ENCODE measurements at regions not wholly inside any gene's neighbourhood (a gene's known extent, or its start where the extent isn't known, plus 50 kb on each side); places are given as distances from the start of the nearest gene placed in this dataset.

DNA sequence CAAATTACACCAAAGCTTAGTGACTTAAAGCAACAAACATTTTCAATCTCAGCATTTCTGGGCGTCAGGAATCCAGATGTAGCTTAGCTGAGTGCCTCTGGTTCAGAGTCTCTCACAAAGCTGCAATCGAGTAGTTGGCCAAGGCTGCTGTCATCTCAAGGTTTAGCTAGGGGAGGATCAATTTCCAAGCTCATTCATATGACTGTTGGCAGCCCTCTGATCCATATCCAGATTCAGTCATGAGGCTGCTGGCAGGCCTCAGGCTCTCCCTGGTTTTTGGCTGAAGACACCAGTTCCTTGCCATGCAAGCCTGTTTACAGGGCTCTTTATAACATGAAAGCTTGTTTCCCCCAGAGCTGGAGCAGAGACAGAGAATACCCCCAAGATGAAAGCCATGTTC is 419.5 kb upstream of the TLE4 start:
- DNase-seq (ENCODE audit: low spot score), result no peak

DNA sequence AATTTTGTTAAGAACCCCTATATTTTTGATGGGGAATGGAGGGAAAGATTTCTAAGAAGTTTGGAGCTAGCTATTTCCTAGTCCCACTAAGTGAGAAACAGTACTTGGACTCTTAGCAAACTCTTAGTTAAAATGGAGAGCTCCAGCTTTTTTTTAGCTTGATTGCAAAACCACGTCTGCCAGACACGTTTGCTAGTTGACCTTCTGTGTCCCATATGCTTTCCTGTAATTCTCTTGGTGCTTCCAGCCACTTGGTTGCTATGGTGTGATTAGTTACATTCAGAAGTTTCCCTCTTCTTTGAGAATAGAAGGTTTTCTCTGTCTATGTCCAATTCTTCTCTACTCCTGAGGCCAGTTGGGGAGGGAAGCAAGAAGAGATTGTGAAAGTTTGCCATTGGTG is 417.0 kb upstream of the TLE4 start:
- DNase-seq (ENCODE audit: low spot score), result no peak

DNA sequence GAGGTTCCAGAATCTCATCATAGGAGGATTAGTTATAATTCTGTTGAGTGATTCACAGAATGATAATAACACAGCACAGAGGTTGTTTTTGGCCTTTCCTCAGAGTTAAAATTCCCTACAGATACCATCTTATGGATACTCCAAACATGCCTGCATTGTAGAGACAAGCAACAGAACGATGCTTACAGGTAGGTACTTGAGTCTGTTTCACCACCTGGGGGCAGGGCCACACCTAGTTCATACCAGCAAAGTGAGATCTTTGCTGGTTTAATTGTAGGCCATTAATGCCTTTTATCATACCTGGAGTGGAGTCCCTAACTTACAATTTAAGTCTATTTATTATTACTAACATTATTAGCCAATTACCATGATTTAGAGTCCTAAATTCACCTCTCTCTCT is 416.5 kb upstream of the TLE4 start:
- no peak for DNase-seq (ENCODE audit: low spot score)

DNA sequence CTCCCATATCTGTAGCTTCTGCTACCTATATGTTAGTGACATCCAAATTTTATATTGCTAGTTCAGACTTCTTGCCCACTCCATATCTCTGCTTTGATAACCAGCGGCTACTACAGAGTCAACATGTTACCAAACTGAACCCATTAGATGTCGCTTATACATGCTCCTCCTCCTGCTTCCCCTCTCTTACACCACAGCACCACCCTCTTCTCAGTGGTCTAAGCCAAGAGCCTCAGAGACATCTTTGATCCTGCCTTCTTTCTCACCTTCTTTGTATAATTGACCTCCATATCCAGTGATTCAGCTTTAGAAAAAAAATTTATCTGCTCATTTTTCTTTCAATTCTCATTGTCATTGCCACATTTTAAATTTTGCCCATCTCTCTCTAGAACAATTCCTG is 408.2 kb upstream of the TLE4 start:
- no peak for DNase-seq (ENCODE audit: low spot score)

DNA sequence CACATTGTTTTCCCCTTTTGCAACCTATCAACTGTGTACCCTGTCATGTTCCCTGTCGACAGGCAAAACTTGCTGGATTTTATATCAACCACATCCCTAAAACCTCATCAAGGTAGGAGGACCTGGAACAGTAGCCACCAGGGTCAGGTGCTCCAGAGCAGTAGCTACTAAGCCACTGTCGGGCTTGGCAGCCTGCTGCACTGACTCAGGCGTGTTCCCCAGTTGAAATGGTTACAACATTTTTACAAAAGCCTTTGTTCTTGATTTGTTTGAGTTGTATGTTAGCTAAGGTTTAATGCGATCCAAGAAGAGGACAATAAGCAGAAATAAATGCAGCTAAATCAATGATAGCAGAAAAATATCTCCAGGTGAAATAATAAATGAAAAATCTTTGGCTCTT is 407.4 kb upstream of the TLE4 start:
- no peak for DNase-seq (ENCODE audit: low spot score)

DNA sequence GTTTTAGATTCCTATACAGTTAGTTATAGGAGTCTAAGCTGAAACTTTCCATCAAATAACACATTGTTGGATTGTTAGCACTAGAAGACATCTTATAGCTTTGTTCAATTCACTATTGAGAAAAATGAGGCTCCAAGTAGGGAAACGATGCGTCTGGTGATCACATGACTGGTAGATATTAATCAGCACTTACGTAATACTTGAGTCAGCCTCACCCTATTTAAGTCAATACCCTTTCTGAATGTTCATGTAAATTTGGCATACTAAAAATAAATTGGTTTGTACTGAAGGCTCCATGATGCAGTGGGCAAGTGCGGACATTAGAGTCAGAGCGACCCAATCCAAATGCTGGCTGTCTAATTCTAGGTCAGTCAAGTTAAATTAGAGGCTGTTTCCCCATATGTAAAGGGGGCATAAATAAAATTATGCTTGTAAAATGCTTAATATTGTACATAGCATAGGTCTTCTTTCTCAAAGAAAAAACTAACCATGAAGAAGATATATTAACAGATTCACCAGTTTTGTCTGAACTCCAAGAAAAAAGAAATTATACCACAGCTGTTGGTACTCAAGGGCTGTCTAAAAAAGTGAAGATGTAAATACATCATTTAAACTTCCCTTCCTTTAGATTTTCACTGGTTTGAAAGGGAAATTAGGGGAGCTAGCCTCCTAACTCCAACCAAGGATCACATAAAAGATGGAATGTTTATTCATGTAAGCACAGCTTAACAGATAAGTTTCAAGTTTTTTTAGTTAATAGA is 406.6 kb upstream of the TLE4 start:
- DNase-seq (ENCODE audit: low spot score), result no peak

DNA sequence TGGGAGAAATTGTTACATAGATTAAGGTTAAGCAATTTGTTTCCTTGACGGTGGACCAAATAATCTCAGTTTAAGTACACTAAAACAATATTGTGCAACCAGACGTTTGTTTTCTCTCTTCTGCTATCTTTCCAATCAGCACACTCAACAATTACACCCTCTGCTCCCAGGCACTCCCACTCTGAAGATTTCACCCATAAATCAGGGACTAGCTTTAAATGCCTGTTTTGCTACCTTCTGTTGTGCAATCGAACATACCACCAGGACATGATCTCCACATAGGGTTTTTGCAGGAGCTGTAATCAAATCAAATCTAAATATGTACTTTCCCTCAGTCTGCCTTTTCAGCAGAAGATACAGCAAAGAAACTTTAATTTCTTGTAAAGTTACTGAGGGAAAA is 405.8 kb upstream of the TLE4 start:
- no peak for DNase-seq (ENCODE audit: low spot score)

DNA sequence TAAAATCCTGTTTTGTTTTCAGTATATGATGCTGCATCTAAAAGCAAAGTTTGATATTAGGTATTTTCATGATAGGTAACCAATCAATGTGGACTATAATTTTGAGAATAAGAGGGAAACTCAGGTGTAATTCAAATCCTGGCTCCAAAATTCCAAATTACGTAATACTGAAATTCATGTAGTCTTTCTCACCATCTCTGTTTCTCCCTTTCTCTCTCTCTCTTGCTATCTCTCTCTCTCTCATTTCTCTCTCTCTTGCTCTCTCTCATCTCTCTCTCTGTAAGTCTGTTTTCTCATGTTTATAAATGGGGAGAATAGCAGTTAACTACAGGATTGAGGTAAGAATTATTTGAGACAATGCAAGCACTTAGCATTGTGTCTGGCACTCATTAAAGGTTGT is 401.1 kb upstream of the TLE4 start:
- DNase-seq (ENCODE audit: low spot score), result no peak

DNA sequence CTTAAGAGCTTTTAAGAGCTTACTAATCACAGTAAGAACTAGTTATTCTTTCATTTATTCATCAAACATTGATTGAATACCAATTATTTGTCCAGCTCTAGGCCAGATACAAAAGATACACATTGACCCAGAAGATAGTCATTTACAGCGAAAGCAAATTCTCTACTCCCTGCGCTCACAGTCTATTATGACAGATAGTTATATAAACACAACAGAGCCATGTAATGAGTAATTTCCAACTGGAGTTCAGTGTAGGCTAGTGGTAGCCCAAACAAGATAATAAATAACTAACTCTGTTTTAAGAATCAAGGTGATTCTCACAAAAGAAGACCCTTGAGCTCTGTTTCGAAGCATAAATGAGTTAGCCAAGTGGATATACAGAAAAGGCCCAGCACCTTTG is 397.8 kb upstream of the TLE4 start:
- no peak for DNase-seq (ENCODE audit: low spot score)

DNA sequence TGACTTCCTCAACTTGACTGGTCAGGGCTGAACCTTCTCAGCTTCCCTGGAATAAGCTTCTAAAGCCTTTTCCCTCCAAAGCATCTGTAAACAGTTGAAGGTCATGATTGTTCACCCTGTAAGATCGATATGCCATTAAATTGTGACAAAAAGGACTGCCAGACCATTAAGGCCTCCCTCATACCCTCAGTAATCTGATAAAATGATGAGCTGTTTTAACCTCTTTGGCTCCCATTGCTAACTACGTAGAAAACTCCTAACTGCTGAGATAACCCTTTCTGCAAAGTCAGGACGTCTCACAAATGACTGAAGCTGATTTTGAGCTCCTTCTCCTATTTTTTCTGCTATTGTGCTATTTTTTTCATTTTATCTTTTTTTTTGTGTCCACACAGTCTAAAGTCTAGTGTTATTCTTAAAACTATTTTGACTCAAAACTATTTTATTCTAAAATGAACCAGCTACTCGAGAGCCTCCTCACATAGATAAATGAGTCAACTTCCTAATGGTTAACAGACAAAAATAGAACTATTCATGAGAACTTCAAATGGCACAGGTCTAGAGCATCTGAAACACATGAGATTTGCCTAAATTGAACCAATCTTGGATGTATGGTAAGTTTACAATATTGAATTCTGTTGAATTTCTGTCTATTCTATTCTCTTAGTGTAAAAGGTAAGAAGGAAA is 395.6 kb upstream of the TLE4 start:
- no peak for DNase-seq (ENCODE audit: low spot score)

DNA sequence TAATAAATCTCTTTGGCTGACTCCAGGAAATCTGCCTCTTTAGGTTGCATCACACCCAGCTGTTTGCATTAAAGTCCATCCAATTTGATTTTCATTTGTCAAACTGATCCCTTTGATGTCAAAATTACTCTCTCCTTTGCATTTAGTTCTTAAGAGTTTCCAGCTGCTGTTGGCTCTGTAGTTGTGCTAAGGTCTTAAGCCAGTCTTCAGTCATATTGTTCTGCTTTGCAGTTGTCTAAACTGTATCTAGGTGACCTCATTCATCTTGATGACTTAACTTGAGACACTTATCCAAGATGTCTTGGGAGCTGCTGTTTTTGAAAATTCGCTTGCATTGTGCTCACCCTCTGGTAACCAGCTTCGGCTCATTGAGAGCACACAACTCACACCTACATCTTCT is 386.9 kb upstream of the TLE4 start:
- DNase-seq (ENCODE audit: low spot score), result no peak

DNA sequence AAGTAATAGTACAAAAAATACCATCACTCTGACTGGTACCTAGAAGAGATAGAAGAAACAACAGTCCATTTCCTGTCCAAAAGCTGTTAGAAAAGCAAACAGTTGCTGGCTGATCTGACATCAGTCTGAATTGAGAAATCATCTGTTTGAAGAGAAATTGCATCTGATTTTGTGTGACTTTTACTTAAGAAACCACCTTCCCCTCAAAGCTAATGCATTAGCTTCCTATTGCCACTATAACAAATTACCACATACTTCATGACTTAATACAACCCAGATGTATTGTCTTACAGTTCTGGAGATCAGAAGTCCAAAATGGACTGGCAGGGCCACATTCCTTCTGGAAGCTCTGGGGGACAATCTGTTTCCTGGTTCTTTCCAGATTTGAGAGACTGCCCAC is 385.9 kb upstream of the TLE4 start:
- no peak for DNase-seq (ENCODE audit: low spot score)

DNA sequence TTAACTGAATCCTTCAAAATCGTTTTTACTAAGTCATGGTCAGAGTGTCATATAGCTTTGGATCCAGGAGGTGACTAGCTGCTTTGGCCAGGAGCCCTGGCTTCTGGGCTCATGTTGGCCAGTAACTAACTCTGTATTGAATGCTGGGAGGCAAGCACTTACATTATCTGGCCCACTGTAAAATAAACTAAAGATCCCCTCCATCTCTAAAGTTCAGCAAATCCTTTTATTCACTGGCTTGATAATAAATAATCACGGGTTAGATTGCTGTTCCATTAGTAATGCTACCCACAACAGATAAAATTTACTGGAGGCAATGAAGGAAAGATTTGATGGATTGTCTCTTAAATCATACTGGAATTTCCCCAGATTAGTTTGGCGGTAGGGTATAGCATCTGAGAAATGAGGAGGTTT is 382.2 kb upstream of the TLE4 start:
- no peak for DNase-seq (ENCODE audit: low spot score)

DNA sequence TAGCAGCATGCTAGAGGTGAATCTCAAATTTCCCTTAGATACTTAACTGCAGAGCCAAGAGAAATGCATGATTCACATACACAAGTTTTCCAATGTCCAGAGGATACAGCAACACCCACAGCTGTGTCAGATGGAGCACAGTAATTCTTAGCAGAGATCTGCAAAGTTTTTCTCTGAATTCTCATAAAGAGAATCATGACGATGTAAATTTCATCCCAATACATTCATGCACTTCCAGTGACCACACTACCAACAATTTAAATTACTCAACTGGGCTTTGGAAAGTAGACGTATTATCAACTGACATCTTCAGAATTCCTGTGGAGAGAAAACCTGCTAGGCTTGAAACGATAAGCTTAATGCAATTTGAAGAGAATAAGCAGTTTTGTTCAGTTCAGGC is 378.8 kb upstream of the TLE4 start:
- DNase-seq (ENCODE audit: low spot score), result no peak

DNA sequence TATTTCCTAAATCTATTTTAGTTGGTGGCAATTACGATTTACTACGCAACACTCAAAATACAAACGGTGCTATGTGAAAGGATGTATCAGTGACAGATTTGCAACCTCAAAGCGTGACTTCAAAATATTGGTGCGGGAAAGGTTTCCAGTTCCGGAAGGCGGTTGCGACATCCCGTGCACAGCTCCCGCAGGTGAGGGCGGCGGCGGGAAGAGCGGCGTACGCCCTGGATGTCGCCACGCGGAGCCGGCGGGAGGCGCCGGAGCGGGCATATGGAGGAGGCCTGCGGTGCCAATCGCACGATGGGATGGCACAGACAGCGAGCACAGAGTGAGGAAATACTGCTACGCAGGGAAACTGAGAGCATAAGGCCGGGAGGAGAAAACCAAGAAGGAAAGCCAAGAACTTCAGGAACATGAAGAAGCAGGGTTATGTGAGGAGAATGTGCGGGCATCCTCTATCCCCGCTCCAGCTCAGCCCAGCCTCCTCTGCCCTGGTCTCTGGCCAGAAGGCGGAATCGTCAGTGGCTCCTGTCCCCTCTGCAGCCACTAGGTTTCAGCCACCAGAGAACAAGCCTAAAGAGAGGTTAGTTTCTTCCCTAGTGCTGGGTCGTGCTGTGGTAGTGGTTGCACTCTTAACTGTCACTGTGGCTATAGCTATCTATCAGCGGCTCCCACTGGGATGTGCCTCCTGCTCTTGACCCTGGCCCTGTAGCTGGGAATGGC is 378.1 kb upstream of the TLE4 start:
- DNase-seq (ENCODE audit: low spot score), result no peak

DNA sequence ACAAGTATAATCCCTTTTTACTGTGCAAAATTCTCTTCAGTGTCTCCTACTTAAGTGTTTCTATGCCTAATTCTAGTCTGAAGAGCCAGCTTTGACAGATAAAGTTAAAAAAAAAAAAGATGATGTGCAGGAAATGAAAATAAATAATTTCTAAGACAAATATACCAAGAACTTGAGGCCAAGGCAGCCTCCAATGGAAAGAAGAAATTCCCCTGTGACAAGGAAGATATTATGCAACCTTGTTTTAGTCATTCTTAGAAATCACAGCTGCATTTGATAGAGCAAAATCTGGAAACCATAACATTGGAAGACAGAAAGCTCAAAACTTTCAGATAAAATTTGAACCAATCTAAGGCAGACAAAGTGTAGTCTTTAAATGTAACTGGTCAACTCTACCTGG is 375.9 kb upstream of the TLE4 start:
- no peak for DNase-seq (ENCODE audit: low spot score)

DNA sequence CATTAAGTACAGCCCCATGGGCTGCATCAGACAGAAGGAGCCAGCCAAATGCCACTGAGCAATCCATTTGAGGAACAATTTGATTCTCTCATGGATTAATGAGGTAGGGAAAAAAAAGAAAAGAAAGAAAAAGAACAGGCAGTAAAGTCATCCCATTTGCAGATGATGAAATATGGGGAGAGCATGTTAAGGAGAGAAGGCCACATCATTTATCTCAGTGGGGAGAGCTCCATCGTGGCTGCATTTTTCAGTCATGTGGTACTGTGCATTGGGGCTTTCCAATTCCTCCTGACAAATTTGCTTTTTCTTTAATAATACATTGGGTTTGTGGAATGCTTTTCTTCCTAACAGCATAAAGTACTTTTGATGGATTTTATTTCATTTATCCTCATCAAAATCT is 375.2 kb upstream of the TLE4 start:
- DNase-seq (ENCODE audit: low spot score), result no peak

DNA sequence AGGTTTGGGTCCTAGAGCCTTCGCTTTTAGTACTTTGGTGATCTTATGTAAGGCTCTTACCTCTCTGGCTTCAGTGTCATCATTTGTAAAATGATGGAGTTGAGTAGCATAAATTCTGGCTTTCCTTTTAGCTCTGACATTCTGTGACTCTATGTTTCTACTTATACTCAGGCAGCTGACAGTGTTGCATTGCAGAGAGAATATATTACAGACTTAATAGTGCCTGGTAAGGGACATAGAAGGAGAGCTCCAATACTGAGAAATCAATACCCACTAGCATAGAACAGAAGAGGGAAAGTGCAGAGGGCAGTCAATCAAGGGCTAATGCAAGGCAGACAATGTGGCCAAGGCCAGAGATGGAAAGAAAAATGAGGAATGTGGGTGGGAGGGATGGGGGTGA is 371.4 kb upstream of the TLE4 start:
- no peak for DNase-seq (ENCODE audit: low spot score)

DNA sequence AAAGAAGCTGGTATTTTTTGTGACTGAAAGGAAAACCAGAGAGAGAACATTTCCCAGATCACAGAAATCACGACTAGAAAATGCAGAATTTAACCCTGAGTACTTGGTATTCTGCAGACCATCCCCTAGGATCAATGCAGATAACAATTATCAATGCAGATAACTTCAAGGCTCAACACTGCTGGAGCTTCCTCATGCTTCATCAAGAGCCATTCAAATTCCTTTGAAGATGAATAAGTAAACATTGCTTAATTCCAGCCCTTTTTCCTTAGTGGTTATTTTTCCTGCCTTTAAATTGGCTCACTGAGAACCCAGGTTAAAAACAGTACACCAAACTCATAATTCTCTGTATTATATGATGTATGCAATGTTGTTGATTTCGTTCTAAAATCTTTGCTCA is 370.1 kb upstream of the TLE4 start:
- DNase-seq (ENCODE audit: low spot score), result no peak

DNA sequence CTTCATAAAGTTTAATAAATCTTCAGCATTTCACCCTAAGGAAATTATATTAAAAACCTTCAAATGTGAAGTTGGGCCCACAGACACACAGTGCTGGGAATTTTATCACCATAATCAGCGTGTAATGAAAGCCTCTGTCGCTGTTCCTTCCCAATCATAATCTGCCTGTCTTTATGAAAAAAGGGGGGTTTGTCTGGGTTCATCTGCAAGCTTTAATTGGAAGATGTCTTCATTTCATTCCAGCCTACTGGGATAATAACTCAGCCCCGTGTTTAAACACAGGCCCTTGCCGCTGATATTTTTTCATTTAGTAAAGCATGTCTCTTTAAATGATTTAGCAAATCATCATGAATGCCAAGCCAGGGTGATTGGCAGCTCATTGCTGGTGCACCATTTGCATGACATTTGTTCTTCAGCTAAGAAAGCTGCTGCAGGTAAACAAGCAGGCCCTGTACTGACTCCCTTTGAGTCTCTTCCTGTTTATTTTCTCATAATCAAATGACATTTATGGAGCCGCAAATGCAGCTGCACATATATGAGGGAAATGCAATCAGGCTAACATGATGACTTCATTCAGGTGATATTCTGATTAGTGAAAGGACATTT is 362.9 kb upstream of the TLE4 start:
- no peak for DNase-seq (ENCODE audit: low spot score)

DNA sequence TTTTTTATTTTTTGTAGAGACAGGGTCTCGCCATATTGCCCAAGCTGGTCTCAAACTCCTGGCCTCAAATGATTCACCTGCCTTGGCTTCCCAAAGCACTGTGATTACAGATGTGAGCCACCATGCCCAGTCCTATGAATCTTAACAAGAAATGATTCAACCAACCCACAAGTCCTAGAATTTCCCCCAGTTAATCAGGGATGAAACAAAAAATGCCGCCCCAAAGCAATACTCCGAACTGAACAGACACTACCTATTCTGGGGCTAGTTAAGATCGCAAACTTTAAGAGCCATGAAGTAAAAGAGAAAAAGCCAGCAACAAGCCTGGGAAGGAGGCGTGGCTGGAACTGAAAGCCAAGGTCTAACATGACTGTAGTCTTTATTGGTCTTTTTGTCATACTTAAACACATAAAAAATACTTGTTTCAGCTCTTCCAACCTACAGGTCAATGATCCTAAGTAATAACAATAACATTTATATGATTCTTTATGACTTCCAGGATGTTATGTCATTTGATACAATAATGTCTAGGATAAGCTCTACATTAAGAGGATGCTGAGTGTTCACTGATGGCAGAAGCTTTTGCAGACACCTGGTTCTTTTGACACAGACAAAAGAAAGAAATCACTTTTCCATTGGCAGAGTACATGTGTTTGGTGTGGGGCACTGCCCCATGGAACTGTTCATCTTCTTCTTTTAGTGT is 361.1 kb upstream of the TLE4 start:
- DNase-seq (ENCODE audit: low spot score), result no peak

DNA sequence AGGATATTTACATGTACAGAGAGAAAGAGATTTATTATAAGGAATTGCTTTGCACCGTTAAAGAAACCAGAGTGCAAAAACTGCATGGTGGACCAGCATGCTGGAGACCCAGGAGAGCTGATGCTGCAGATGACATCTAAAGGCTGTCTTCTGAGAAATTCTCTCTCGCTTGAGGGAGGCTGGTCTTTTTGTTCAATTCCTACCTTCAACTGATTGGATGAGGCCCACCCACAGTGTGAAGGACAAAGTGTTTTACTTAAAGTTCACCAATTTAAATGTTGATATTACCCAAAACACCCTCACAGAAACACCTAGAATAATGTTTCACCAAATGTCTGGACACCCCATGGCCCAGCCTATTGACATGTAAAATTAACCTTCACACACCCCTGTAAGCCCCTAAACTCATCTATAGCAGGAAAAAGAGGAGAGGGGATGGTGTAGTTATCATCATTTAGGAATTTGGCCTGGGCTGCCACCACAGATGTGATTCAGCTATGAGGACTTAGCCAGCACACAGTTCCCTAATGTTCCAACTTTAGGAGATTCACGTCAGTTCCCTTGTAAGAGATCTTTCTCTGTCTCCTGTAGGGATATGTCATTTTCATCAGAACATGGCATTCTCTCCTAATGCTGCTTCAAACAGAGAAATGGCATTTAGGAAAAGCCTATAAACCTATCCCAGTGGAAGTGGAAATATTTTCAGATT is 358.2 kb upstream of the TLE4 start:
- DNase-seq (ENCODE audit: low spot score), result no peak
